H9 (cell line): ENCODE measurements at regions not wholly inside any gene's neighbourhood (a gene's known extent, or its start where the extent isn't known, plus 50 kb on each side); places are given as distances from the start of the nearest gene placed in this dataset.

ENCODE experiments used
- DNase-seq: peaks from one replicate; pipeline ENCODE4 v3.0.0-alpha.2; 2017
- H2AFZ ChIP-seq: one replicate; pipeline ENCODE4 v1.6.1; 2013; ENCODE audit warnings: mild to moderate bottlenecking, low read length, control low read depth, moderate library complexity
- H2AK5ac ChIP-seq: 2 replicates; pipeline ENCODE4 v1.6.1; 2013; ENCODE audit warnings: low read length, control low read depth, mixed read lengths; ENCODE audit not compliant: insufficient read length
- H2BK120ac ChIP-seq: one replicate; pipeline ENCODE4 v1.6.1; 2013; ENCODE audit warnings: low read depth, mild to moderate bottlenecking, low read length, control low read depth, inconsistent platforms; ENCODE audit not compliant: poor library complexity, severe bottlenecking
- H2BK12ac ChIP-seq: 2 replicates; pipeline ENCODE4 v1.6.1; 2013; ENCODE audit warnings: low read length, control low read depth, mixed read lengths, low read depth; ENCODE audit not compliant: insufficient read length
- H2BK15ac ChIP-seq: 2 replicates; pipeline ENCODE4 v1.6.1; 2013; ENCODE audit warnings: low read depth, low read length, control low read depth
- H2BK20ac ChIP-seq: one replicate; pipeline ENCODE4 v1.6.1; 2013; ENCODE audit warnings: low read depth, mild to moderate bottlenecking, low read length, control low read depth, inconsistent platforms; ENCODE audit not compliant: poor library complexity, severe bottlenecking
- H2BK5ac ChIP-seq: 2 replicates; pipeline ENCODE4 v1.6.1; 2013; ENCODE audit warnings: low read length, control low read depth, mixed read lengths; ENCODE audit not compliant: insufficient read length
- H3K14ac ChIP-seq: 2 replicates; pipeline ENCODE4 v1.6.1; 2013; ENCODE audit warnings: low read length, control low read depth; ENCODE audit not compliant: insufficient read depth
- H3K18ac ChIP-seq: 2 replicates; pipeline ENCODE4 v1.6.1; 2013; ENCODE audit warnings: low read depth, mild to moderate bottlenecking, mixed read lengths, low read length, control low read depth; ENCODE audit not compliant: insufficient read length
- H3K23ac ChIP-seq: 2 replicates; pipeline ENCODE4 v1.6.1; 2013; ENCODE audit warnings: low read length, control low read depth, mixed read lengths, low read depth; ENCODE audit not compliant: insufficient read length
- H3K23me2 ChIP-seq: 2 replicates; pipeline ENCODE4 v1.6.1; 2013; ENCODE audit warnings: low read depth, mild to moderate bottlenecking, mixed read lengths, low read length, control low read depth; ENCODE audit not compliant: insufficient read length, poor library complexity, severe bottlenecking
- H3K27ac ChIP-seq: 2 replicates; pipeline ENCODE4 v1.5.1; 2013; ENCODE audit warnings: low read length, control low read depth, mixed read lengths, low read depth; ENCODE audit not compliant: insufficient read length
- H3K27me3 ChIP-seq: 2 replicates; pipeline ENCODE4 v1.6.1; 2013; ENCODE audit warnings: low read length, control low read depth, inconsistent platforms; ENCODE audit not compliant: insufficient read depth
- H3K4ac ChIP-seq: 2 replicates; pipeline ENCODE4 v1.6.1; 2013; ENCODE audit warnings: low read depth, mild to moderate bottlenecking, control low read depth, inconsistent platforms, low read length, moderate library complexity
- H3K4me1 ChIP-seq: 2 replicates; pipeline ENCODE4 v1.6.1; 2013; ENCODE audit warnings: low read length, control low read depth, inconsistent platforms; ENCODE audit not compliant: insufficient read depth
- H3K4me2 ChIP-seq: 2 replicates; pipeline ENCODE4 v1.6.1; 2013; ENCODE audit warnings: low read length, control low read depth, mixed read lengths; ENCODE audit not compliant: insufficient read length, insufficient read depth
- H3K56ac ChIP-seq: 2 replicates; pipeline ENCODE4 v1.6.1; 2013; ENCODE audit warnings: low read depth, mild to moderate bottlenecking, mixed read lengths, low read length, control low read depth; ENCODE audit not compliant: insufficient read length
- H3K79me1 ChIP-seq: 2 replicates; pipeline ENCODE4 v1.6.1; 2013; ENCODE audit warnings: low read depth, mild to moderate bottlenecking, moderate library complexity, low read length, control low read depth, inconsistent platforms; ENCODE audit not compliant: insufficient read depth, poor library complexity, severe bottlenecking
- H3K79me2 ChIP-seq: 2 replicates; pipeline ENCODE4 v1.6.1; 2013; ENCODE audit warnings: low read length, control low read depth, inconsistent platforms; ENCODE audit not compliant: insufficient read depth
- H3K9ac ChIP-seq: 2 replicates; pipeline ENCODE4 v1.6.1; 2013; ENCODE audit warnings: low read length, control low read depth, mixed read lengths; ENCODE audit not compliant: insufficient read length; ENCODE audit errors: extremely low read depth
- H3K9me3 ChIP-seq: one replicate; pipeline ENCODE4 v1.6.1; 2013; ENCODE audit warnings: low read depth, low read length, inconsistent platforms; ENCODE audit not compliant: control insufficient read depth
- H3T11ph ChIP-seq: one replicate; pipeline ENCODE4 v1.6.1; 2013; ENCODE audit warnings: mild to moderate bottlenecking, low read length, control low read depth, inconsistent platforms
- H4K20me1 ChIP-seq: one replicate; pipeline ENCODE4 v1.6.1; 2013; ENCODE audit not compliant: control insufficient read depth, insufficient read length, insufficient read depth
- H4K5ac ChIP-seq: 2 replicates; pipeline ENCODE4 v1.6.1; 2013; ENCODE audit warnings: low read depth, mild to moderate bottlenecking, mixed read lengths, low read length, control low read depth; ENCODE audit not compliant: insufficient read length
- H4K8ac ChIP-seq: replicated peaks from 2 replicates; pipeline ENCODE4 v1.6.1; 2013; ENCODE audit warnings: low read length, control low read depth, mixed read lengths, low read depth; ENCODE audit not compliant: insufficient read length
- H4K91ac ChIP-seq: 2 replicates; pipeline ENCODE4 v1.6.1; 2013; ENCODE audit warnings: low read depth, mild to moderate bottlenecking, moderate library complexity, mixed read lengths, low read length, control low read depth; ENCODE audit not compliant: insufficient read length
- H3K27ac Mint-ChIP-seq, 3 experiments: 2 replicates in 2 of 3; 3 replicates in 1 of 3; pipeline ENCODE4 v1.8.0; 2020 to 2021; ENCODE audit warnings: mixed read lengths in 3 of 3, mild to moderate bottlenecking in 1 of 3, moderate library complexity in 1 of 3
- H3K27me3 Mint-ChIP-seq: 2 replicates; pipeline ENCODE4 v1.8.0; 2021; ENCODE audit warnings: low read depth, mild to moderate bottlenecking, moderate library complexity, mixed read lengths
- H3K36me3 Mint-ChIP-seq, 3 experiments: 2 replicates in 2 of 3; 3 replicates in 1 of 3; pipeline ENCODE4 v1.8.0; 2020 to 2021; ENCODE audit warnings: low read depth in 3 of 3, mixed read lengths in 3 of 3; ENCODE audit not compliant: insufficient read depth in 1 of 3
- H3K4me1 Mint-ChIP-seq, 2 experiments: 2 replicates each; pipeline ENCODE4 v1.8.0; 2020; ENCODE audit warnings: mixed read lengths in 2 of 2
- H3K4me3 Mint-ChIP-seq, 2 experiments: 2 replicates in 1 of 2; 3 replicates in 1 of 2; pipeline ENCODE4 v1.8.0; 2020 to 2021; ENCODE audit warnings: mild to moderate bottlenecking in 2 of 2, mixed read lengths in 2 of 2, moderate library complexity in 1 of 2
- H3K9me3 Mint-ChIP-seq, 2 experiments: 2 replicates in 1 of 2; 3 replicates in 1 of 2; pipeline ENCODE4 v1.8.0; 2020; ENCODE audit warnings: mild to moderate bottlenecking in 2 of 2, mixed read lengths in 2 of 2, moderate library complexity in 1 of 2
- CTCF ChIP-seq: fragments of 200-600 bp; sonication (generic); conservative IDR thresholded peaks from 3 replicates; pipeline ENCODE4 v1.8.0; 2021; ENCODE audit warnings: antibody characterized with exemption, mild to moderate bottlenecking
- WGBS: extraction: QIAGEN DNeasy Blood & Tissue Kit; methylation state at CpG from one replicate; pipeline ENCODE4 v1.1.7; 2013; ENCODE audit warnings: missing lambda C conversion rate, low lambda C conversion rate, mixed read lengths; ENCODE audit not compliant: insufficient read length; ENCODE audit errors: extremely low coverage; 5-methylcytosine and 5-hydroxymethylcytosine counted together

GRCh38 chr6:21341910-21342309 lies 251.6 kb upstream of the SOX4 start:
- H3K27ac ChIP-seq: no peak overlapping the region
- H2AK5ac ChIP-seq: no peak overlapping the region
- H3K14ac ChIP-seq: no peak overlapping the region
- H2BK12ac ChIP-seq: no peak overlapping the region
- peaks cover 2 to 6% of the 10 kb centered on the region in 2 experiments; a peak in 4 of 5 replicates for H3K9me3 Mint-ChIP-seq
- H2BK20ac ChIP-seq: no peak overlapping the region
- no peaks in the 10 kb centered on the region for H3K79me2 ChIP-seq
- H3T11ph ChIP-seq: no peak overlapping the region
- no peak overlapping the region for H3K9ac ChIP-seq
- H3K23ac ChIP-seq: no peak overlapping the region
- H3K4me3 Mint-ChIP-seq: no peak overlapping the region
- H4K8ac ChIP-seq: no peak overlapping the region
- H3K18ac ChIP-seq: no peak overlapping the region
- H2BK120ac ChIP-seq: no peak overlapping the region
- H4K91ac ChIP-seq: no peak overlapping the region
- no peak overlapping the region for H4K5ac ChIP-seq
- TF ChIP-seq CTCF: no peak
- no CpG with 5 or more reads among the region's 4 CpGs for WGBS
- H3K27ac Mint-ChIP-seq: no peak overlapping the region
- H2AFZ ChIP-seq: no peak overlapping the region
- H3K9me3 ChIP-seq: no peaks in the 10 kb centered on the region
- peaks cover 0 to 4% (median 0%) of the 10 kb centered on the region in 3 experiments; a peak in 3 of 7 replicates for H3K36me3 Mint-ChIP-seq
- no peaks in the 10 kb centered on the region for H3K4me1 ChIP-seq
- DNase-seq: no peak
- H2BK5ac ChIP-seq: no peak overlapping the region
- no peak overlapping the region for H3K4ac ChIP-seq
- no peaks in the 10 kb centered on the region for H3K4me1 Mint-ChIP-seq
- no peaks in the 10 kb centered on the region for H3K23me2 ChIP-seq
- H4K20me1 ChIP-seq: no peaks in the 10 kb centered on the region
- no peak overlapping the region for H3K56ac ChIP-seq
- no peaks in the 10 kb centered on the region for H3K79me1 ChIP-seq
- no peak overlapping the region for H3K4me2 ChIP-seq
- H3K27me3 Mint-ChIP-seq: no peaks in the 10 kb centered on the region; the same call in 1 of the 2 replicates
- H3K27me3 ChIP-seq: no peaks in the 10 kb centered on the region
- H2BK15ac ChIP-seq: no peak overlapping the region
